ENCODE measurements at regions not wholly inside any gene's neighbourhood (a gene's known extent, or its start where the extent isn't known, plus 50 kb on each side); places are given as distances from the start of the nearest gene placed in this dataset.

DNA sequence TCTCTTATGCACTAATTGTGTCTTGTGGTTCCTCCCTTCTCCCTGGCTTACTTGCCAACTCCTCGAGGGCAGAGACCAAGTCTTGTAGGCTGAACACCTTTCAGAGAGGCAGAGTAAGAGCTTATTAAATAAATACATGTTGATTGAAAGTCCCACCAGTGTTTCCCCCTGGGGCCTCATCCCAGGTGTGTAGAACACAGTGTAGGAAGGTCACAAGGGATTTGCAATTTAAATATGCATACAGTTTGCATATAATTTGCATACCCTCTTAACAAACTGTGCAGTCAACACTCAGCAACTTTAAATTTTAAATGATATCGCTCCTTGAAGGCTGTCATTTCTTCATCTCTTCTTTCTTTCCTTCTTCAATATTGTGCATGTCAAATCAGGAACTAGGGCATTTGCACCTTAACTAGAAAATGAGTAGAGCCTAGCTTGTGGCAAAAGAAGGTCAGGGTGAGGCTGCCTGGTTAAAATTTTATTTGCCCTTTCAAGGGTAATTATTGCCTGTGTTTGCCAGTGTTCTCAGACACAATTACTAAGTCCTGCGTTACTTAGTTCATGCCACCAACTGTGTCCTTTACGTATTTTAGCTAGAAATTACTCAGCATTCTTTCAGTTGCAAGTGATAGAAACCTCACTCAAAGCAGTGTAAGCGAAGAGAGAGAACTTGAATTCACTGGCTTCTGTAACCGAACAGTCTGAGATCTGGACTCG is 465.7 kb downstream of the HAPSTR1 start:
- no peak for DNase-seq (ENCODE audit: extremely low spot score)
- H3K27ac ChIP-seq (replicated peaks in 1 of 4), result no peak overlapping the region
- H3K9me3 ChIP-seq, result peaks cover 0 to 5% (median 2%) of the 10 kb centered on the region in 4 donors
- H3K4me3 ChIP-seq, result no peak overlapping the region
- 86% methylated on average over 7 of the region's 7 CpGs for WGBS
- intact Hi-C loops (cut with DNase I), result no loop called here
- peaks cover 0 to 5% (median 0%) of the 10 kb centered on the region in 4 donors for H3K27me3 ChIP-seq
- TF ChIP-seq POLR2AphosphoS5 (IDR thresholded peaks at IDR 0.05) (no peak), EP300 (IDR thresholded peaks at IDR 0.05) (no peak), POLR2A (IDR thresholded peaks at IDR 0.05; ENCODE audit: low read depth) (no peak)
- TF ChIP-seq, protein P1, sequence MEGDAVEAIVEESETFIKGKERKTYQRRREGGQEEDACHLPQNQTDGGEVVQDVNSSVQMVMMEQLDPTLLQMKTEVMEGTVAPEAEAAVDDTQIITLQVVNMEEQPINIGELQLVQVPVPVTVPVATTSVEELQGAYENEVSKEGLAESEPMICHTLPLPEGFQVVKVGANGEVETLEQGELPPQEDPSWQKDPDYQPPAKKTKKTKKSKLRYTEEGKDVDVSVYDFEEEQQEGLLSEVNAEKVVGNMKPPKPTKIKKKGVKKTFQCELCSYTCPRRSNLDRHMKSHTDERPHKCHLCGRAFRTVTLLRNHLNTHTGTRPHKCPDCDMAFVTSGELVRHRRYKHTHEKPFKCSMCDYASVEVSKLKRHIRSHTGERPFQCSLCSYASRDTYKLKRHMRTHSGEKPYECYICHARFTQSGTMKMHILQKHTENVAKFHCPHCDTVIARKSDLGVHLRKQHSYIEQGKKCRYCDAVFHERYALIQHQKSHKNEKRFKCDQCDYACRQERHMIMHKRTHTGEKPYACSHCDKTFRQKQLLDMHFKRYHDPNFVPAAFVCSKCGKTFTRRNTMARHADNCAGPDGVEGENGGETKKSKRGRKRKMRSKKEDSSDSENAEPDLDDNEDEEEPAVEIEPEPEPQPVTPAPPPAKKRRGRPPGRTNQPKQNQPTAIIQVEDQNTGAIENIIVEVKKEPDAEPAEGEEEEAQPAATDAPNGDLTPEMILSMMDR (IDR thresholded peaks at IDR 0.05), result no peak
- H3K36me3 ChIP-seq, result no peaks in the 10 kb centered on the region
- H3K4me1 ChIP-seq, result no peaks in the 10 kb centered on the region

GRCh38 chr16:9557713-9558112 is 466.3 kb downstream of the HAPSTR1 start:
- H3K36me3 ChIP-seq, result no peaks in the 10 kb centered on the region
- DNase-seq (ENCODE audit: extremely low spot score), result no peak
- intact Hi-C loops (cut with DNase I), result no loop called here
- WGBS, result 76% methylated on average over 3 of the region's 3 CpGs
- TF ChIP-seq, protein P1 (IDR thresholded peaks at IDR 0.05), result no peak
- TF ChIP-seq POLR2A (IDR thresholded peaks at IDR 0.05; ENCODE audit: low read depth) (no peak), POLR2AphosphoS5 (IDR thresholded peaks at IDR 0.05) (no peak), EP300 (IDR thresholded peaks at IDR 0.05) (no peak)
- no peak overlapping the region for H3K27ac ChIP-seq (replicated peaks in 1 of 4)
- no peak overlapping the region for H3K4me3 ChIP-seq
- peaks cover 0 to 5% (median 2%) of the 10 kb centered on the region in 4 donors for H3K9me3 ChIP-seq
- H3K27me3 ChIP-seq, result peaks cover 0 to 5% (median 0%) of the 10 kb centered on the region in 4 donors
- H3K4me1 ChIP-seq, result no peaks in the 10 kb centered on the region

DNA sequence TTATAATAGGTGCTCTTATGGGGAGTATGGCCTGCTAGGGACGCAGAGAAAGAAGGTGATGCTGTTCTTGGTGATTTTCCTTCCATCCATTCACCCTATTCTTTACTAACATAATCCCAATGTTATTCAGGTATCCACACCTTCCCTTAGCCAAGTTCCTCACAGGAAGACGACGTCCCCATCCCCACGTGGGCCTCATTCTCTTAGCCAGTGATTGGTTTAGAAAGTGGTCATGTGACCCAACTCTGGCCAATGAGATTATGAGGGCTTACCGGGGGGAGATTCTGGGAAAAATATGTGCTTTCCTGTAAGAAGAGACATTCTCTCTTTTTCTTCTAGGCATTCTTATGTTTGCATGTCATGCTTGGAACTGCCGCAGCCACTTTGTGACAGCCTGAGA is 474.7 kb downstream of the HAPSTR1 start:
- WGBS, result 89% methylated on average over 6 of the region's 6 CpGs
- no peaks in the 10 kb centered on the region for H3K4me1 ChIP-seq
- no peaks in the 10 kb centered on the region for H3K36me3 ChIP-seq
- no peaks in the 10 kb centered on the region for H3K27me3 ChIP-seq
- H3K4me3 ChIP-seq, result no peak overlapping the region
- no peak overlapping the region for H3K27ac ChIP-seq (replicated peaks in 1 of 4)
- intact Hi-C loops (cut with DNase I), result no loop called here
- no peaks in the 10 kb centered on the region for H3K9me3 ChIP-seq
- DNase-seq (ENCODE audit: extremely low spot score), result no peak
- TF ChIP-seq, protein P1 (IDR thresholded peaks at IDR 0.05), result no peak

DNA sequence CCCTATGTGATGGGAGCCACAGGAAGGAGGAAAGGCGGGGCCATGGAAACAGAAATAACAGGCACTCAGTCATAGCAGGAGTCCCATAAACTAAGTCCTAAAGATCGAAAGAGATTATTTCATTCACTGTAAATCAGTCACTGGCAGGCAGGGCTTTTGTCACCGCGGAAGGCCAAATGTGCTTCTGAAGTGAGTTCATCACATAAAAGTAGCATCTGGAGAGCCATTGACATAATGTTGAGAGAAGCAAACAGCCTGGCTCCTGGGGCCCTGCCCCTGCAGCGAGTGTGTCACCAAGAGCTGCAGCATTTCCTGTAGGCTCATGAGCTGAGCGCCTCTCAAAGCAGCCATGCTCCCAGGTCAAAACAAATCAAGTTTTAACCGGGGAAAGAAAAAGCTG is 476.2 kb downstream of the HAPSTR1 start:
- H3K4me1 ChIP-seq, result no peaks in the 10 kb centered on the region
- no peaks in the 10 kb centered on the region for H3K9me3 ChIP-seq
- DNase-seq (ENCODE audit: extremely low spot score), result no peak
- no peaks in the 10 kb centered on the region for H3K27me3 ChIP-seq
- TF ChIP-seq POLR2AphosphoS5 (IDR thresholded peaks at IDR 0.05), result no peak
- no peak for TF ChIP-seq POLR2A (IDR thresholded peaks at IDR 0.05; ENCODE audit: low read depth)
- TF ChIP-seq, protein P1 (IDR thresholded peaks at IDR 0.05), result no peak
- no peak for TF ChIP-seq EP300 (IDR thresholded peaks at IDR 0.05)
- intact Hi-C loops (cut with DNase I), result no loop called here
- no peak overlapping the region for H3K27ac ChIP-seq (replicated peaks in 1 of 4)
- no peak overlapping the region for H3K4me3 ChIP-seq
- 75% methylated on average over 6 of the region's 7 CpGs for WGBS
- H3K36me3 ChIP-seq, result no peaks in the 10 kb centered on the region

GRCh38 chr16:9568261-9568660 is 476.8 kb downstream of the HAPSTR1 start:
- intact Hi-C loops (cut with DNase I), result no loop called here
- H3K4me1 ChIP-seq, result no peaks in the 10 kb centered on the region
- no peaks in the 10 kb centered on the region for H3K36me3 ChIP-seq
- no peak overlapping the region for H3K27ac ChIP-seq (replicated peaks in 1 of 4)
- no peaks in the 10 kb centered on the region for H3K9me3 ChIP-seq
- no peak for TF ChIP-seq POLR2AphosphoS5 (IDR thresholded peaks at IDR 0.05)
- TF ChIP-seq, protein P1 (IDR thresholded peaks at IDR 0.05), result no peak
- no peak for TF ChIP-seq POLR2A (IDR thresholded peaks at IDR 0.05; ENCODE audit: low read depth)
- no peak overlapping the region for H3K4me3 ChIP-seq
- DNase-seq (ENCODE audit: extremely low spot score), result no peak
- no peaks in the 10 kb centered on the region for H3K27me3 ChIP-seq
- 97% methylated on average over 2 of the region's 2 CpGs for WGBS
